HS-5 (cell line): ENCODE measurements at regions not wholly inside any gene's neighbourhood (a gene's known extent, or its start where the extent isn't known, plus 50 kb on each side); places are given as distances from the start of the nearest gene placed in this dataset.

Source experiments
- DNase-seq: peaks from one replicate; pipeline ENCODE4 v3.0.0-alpha.2; 2012; ENCODE audit warnings: low read depth

- DNase-seq, result no peak
Measured at GRCh38 chr6:153873541-153873940, 165.5 kb upstream of the OPRM1 start.

DNA sequence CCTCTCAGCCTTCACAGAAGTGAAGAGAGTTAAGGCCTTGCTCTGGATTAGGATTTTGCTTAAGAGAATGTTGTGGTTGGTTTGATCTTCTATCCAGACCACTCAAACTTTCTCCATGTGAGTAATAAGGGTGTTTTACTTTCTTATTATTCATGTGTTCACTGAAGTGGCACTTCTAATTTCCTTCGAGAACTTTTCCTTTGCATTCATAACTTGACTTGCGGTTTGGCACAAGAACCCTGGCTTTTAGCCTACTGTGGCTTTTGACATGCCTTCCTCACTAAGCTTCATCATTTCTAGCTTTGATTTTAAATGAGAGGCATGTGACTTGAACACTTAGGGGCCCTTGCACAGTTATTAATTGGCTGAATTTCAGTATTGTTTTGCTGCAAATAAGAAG is 166.1 kb upstream of the OPRM1 start:
- DNase-seq, result no peak

DNA sequence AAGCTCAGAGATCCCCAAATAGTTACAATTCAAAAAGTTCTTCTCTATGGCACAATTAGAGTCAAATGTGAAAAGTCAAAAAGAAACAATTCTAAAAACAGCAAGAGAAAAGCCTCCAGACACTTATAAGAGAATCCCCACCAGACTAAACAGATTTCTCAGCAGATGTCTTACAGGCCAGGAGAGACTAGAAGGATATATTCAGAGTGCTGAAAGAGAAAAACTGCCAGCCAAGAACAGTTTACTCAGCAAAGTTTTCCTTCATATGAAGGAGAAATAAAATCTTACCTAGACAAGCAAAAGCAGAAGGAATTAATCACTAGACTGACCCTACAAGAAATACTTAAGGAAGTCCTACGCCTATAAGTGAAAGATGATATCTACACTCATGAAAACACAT is 176.1 kb upstream of the OPRM1 start:
- DNase-seq, result no peak

- DNase-seq, result no peak
Measured at GRCh38 chr6:153862139-153862538, 176.9 kb upstream of the OPRM1 start.

DNA sequence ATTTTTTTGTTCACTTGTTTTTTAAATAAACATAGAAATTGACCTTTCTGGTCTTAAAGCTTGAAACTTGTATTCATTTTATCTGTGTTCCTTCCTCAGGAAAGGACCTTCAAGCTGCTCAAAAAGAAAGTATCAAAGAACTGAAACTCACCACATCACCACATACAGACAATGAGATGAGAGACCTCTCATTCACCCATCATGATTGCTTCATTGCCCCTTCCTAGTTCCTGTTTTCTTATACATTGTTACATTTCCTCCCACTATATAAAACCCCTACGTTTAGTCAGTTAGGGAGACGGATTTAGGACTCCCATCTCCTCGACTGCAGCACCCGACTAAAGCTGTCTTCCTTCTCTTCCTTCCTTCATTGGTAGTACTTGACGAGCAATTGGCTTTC is 180.5 kb upstream of the OPRM1 start:
- DNase-seq, result no peak

DNA sequence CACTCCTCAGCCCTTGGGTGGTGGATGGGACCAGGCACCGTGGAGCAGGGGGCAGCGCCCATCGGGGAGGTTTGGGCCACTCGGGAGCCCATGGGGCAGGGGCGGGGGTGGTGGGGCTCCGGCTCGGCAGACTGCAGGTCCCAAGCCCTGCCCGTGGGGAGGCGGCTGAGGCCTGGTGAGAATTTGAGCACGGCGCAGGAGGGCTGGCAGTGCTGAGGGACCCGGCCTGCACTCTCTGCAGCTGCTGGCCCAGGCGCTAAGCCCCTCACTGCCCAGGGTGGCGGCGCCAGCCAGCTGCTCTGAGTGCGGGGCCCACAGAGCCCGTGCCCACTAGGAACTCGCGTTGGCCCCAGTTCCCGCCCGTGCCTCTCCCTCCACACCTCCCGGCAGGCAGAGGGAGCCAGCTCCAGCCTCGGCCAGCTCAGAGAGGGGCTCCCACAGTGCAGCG is 182.1 kb upstream of the OPRM1 start:
- no peak for DNase-seq

DNA sequence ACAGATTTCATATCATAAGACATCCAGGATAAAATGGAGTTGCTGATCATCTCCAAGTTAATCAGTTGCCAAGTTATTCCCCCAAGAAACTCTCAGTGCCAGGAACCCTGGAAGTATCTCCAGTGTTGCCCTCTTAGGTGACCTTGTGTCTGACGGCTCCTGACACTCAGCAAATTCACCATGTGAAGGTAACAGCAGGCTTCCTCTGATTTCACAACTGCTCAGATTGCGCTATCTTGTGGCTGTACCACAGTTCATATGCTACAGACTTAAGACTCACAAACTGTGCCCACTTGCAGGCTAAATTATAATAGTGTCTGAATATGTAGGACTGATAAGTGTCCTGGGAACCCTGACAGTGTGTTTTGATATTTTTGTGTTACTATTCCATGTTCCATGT is 186.6 kb upstream of the OPRM1 start:
- DNase-seq, result no peak

DNA sequence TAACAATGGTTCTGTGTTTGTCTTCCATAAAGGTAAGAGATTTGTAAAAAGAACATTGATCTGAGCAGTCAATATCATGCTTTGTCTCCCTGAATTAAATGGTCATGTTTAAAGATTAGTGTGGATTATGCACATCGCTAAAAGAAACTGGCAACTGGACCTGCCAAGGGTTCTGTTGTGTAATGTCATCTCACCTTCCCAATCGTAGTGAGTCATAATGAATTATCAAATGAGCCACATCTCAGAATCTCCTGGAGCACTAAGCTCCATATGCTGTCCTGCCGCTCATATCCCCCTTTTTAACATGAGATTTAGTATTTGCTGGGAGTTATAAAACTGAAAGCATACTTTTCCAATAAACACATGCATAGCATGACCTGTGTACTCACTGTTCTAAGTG is 187.0 kb upstream of the OPRM1 start:
- DNase-seq, result no peak

- no peak for DNase-seq
Measured at GRCh38 chr6:153849072-153849779, 189.8 kb upstream of the OPRM1 start.

DNA sequence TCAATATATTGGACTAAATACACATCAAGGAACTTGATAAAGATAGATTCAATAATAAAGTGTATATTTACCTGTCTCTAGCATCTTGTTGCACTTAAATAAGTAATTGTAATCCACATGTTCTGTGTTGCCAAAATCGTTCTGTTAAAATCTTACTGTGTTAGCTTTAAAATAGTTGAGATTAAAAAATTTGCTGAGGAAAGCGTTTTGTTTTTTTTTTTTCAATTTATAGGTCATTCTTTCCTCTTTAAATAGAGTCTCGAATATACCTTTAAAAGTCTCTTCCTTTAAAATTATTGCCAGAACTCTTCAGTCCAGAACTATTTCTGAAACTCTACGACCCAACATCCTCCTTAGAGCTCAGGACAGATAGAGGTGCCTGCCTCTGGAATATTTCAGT is 195.6 kb upstream of the OPRM1 start:
- no peak for DNase-seq

GRCh38 chr6:153842491-153842890 is 196.5 kb upstream of the OPRM1 start:
- no peak for DNase-seq

- DNase-seq, result no peak
Measured at GRCh38 chr6:153840039-153840850, 198.8 kb upstream of the OPRM1 start.

GRCh38 chr6:153832543-153832942 is 206.5 kb upstream of the OPRM1 start:
- DNase-seq, result no peak

GRCh38 chr6:153831350-153832078 is 207.5 kb upstream of the OPRM1 start:
- no peak for DNase-seq

GRCh38 chr6:153817173-153817572 is 221.9 kb upstream of the OPRM1 start:
- DNase-seq, result no peak

DNA sequence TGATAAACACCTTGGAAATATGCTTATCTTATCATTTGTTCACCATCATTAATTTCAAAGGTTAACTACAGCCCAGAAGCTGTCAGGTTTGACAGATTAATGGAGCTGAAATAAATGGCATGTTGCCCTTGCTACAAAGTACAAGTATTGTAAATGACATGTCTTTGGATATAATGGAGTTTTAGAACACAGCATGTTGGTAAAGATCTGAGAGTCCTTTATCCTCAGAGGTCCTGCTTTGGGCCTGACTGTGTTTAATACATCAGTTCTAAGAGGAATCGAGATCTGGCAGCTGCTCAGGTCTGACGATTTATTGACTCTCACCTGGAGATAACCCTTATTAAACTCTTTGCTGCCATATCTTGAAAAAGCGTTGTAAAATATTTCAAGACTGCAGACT is 222.7 kb upstream of the OPRM1 start:
- DNase-seq, result no peak

- no peak for DNase-seq
Measured at GRCh38 chr6:153814136-153814535, 224.9 kb upstream of the OPRM1 start.

GRCh38 chr6:153804755-153805330 is 234.2 kb upstream of the OPRM1 start:
- no peak for DNase-seq

- DNase-seq, result no peak
Measured at GRCh38 chr6:153801917-153802316, 237.1 kb upstream of the OPRM1 start.

GRCh38 chr6:153800580-153801188 is 238.4 kb upstream of the OPRM1 start:
- DNase-seq, result no peak

DNA sequence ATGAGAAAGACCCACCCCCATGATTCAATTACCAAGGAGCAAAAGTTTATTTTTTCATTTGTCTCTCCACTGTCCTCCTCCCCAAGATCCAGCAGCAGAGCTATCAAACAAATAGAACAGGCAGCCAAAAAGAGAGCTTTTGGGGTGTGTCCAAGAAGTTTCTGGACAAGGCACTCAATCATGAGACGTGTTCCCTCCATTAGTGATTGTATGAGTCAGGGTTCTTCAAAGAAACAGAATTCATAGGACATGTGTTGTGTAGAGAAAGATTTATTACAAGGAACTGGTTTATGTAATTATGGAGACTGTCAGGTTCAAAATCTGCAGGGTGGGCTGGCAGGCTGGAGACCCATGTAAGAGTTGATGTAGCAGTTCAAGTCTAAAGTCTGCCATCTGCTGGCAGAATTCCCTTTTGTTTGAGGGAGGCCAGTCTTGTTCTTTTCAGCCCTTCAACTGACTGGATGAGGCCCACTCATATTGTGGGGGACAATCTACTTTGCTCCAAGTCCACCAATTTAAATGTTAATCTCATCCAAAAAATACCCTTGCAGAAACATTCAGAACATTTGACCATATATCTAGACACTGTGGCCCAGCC is 248.1 kb upstream of the OPRM1 start:
- DNase-seq, result no peak

- DNase-seq, result peak; percentile 91
Measured at GRCh38 chr6:153790048-153790447, 249.0 kb upstream of the OPRM1 start.
